RCC 7860 (cell line): ENCODE measurements at regions not wholly inside any gene's neighbourhood (a gene's known extent, or its start where the extent isn't known, plus 50 kb on each side); places are given as distances from the start of the nearest gene placed in this dataset.
"Not testable (repeated sequence)": the region's sequence is repeated elsewhere in the genome, so short reads cannot be mapped to it uniquely, and the experiment has no call there.

Experiments used
- DNase-seq: peaks from one replicate; pipeline ENCODE4 v3.0.0-alpha.2; 2015; ENCODE audit warnings: low spot score
- FAIRE-seq: peaks from 2 replicates; lab custom pipeline; 2012; peaks lifted over from hg19 to GRCh38; lab: Jason Lieb, UNC

GRCh38 chr3:103554451-103554850 is 1119.6 kb downstream of the ZPLD1 start:
- DNase-seq (no peak), FAIRE-seq (no peak)

- FAIRE-seq, DNase-seq: not testable (repeated sequence)
Observed at GRCh38 chr3:103564116-103564515, 1129.3 kb downstream of the ZPLD1 start.

GRCh38 chr3:103585809-103586208 is 1151.0 kb downstream of the ZPLD1 start:
- DNase-seq (no peak), FAIRE-seq (no peak)

GRCh38 chr3:103589770-103590169 is 1155.0 kb downstream of the ZPLD1 start:
- no peak for DNase-seq
- no peak for FAIRE-seq

GRCh38 chr3:103600844-103601243 is 1166.0 kb downstream of the ZPLD1 start:
- no peak for FAIRE-seq
- DNase-seq: no peak

GRCh38 chr3:103601666-103602065 is 1166.9 kb downstream of the ZPLD1 start:
- DNase-seq (no peak), FAIRE-seq (no peak)

GRCh38 chr3:103609472-103609871 is 1174.7 kb downstream of the ZPLD1 start:
- no peak for FAIRE-seq
- no peak for DNase-seq

- no peak for FAIRE-seq
- no peak for DNase-seq
Observed at GRCh38 chr3:103613397-103614156, 1178.8 kb downstream of the ZPLD1 start.

- no peak for FAIRE-seq
- DNase-seq: no peak
Observed at GRCh38 chr3:103614719-103615118, 1179.9 kb downstream of the ZPLD1 start.

GRCh38 chr3:103617961-103618360 is 1183.1 kb downstream of the ZPLD1 start:
- DNase-seq (no peak), FAIRE-seq (no peak)

- no peak for FAIRE-seq
Observed at GRCh38 chr3:103624271-103624670, 1189.5 kb downstream of the ZPLD1 start.

GRCh38 chr3:103629391-103629790 is 1194.6 kb downstream of the ZPLD1 start:
- FAIRE-seq (no peak), DNase-seq (no peak)

More at GRCh38 chr3:103624271-103624670, 1189.5 kb downstream of the ZPLD1 start:
- DNase-seq: no peak

GRCh38 chr3:103644450-103644849 is 1209.6 kb downstream of the ZPLD1 start:
- no peak for DNase-seq

GRCh38 chr3:103653996-103654395 is 1219.2 kb downstream of the ZPLD1 start:
- no peak for DNase-seq
- FAIRE-seq: no peak

More at GRCh38 chr3:103644450-103644849, 1209.6 kb downstream of the ZPLD1 start:
- no peak for FAIRE-seq

GRCh38 chr3:103657756-103658155 is 1222.9 kb downstream of the ZPLD1 start:
- no peak for DNase-seq
- no peak for FAIRE-seq

- no peak for DNase-seq
- FAIRE-seq: no peak
Observed at GRCh38 chr3:103660810-103661209, 1226.0 kb downstream of the ZPLD1 start.

GRCh38 chr3:103662591-103662990 is 1227.8 kb downstream of the ZPLD1 start:
- DNase-seq: no peak
- no peak for FAIRE-seq

- FAIRE-seq (no peak), DNase-seq (no peak)
Observed at GRCh38 chr3:103672346-103672745, 1237.5 kb downstream of the ZPLD1 start.

- DNase-seq (no peak), FAIRE-seq (no peak)
Observed at GRCh38 chr3:103684904-103685303, 1250.1 kb downstream of the ZPLD1 start.

GRCh38 chr3:103685939-103686338 is 1251.1 kb downstream of the ZPLD1 start:
- FAIRE-seq (no peak), DNase-seq (no peak)

- FAIRE-seq (no peak), DNase-seq (no peak)
Observed at GRCh38 chr3:103690536-103690935, 1255.7 kb downstream of the ZPLD1 start.

- no peak for FAIRE-seq
Observed at GRCh38 chr3:103693831-103694230, 1259.0 kb downstream of the ZPLD1 start.

GRCh38 chr3:103698646-103699045 is 1263.8 kb downstream of the ZPLD1 start:
- FAIRE-seq (no peak), DNase-seq (no peak)

More at GRCh38 chr3:103693831-103694230, 1259.0 kb downstream of the ZPLD1 start:
- DNase-seq: no peak
